Stomach (tissue), 8 donors: ENCODE measurements at regions not wholly inside any gene's neighbourhood (a gene's known extent, or its start where the extent isn't known, plus 50 kb on each side); places are given as distances from the start of the nearest gene placed in this dataset.

Experiments
- DNase-seq, 2 donors: peaks; one replicate each; pipeline versions ENCODE4 v3.0.0 to v3.0.0-alpha.2; 2013 to 2019
- H3K27ac ChIP-seq, 5 donors: fragments of 200-600 bp in 4 of 5; sonication (generic) in 4 of 5; one replicate each; pipeline ENCODE4 v1.5.1; 2013 to 2019; ENCODE audit warnings: mild to moderate bottlenecking in 1 of 5, moderate library complexity in 1 of 5
- H3K27me3 ChIP-seq, 3 donors: fragments of 200-600 bp; sonication (generic); one replicate each; pipeline ENCODE4 v1.5.1; 2017 to 2019; ENCODE audit warnings: mixed run types in 1 of 3
- H3K36me3 ChIP-seq, 4 donors: fragments of 200-600 bp; sonication (generic); 1 replicate in 3 of 4; 2 replicates in 1 of 4; pipeline ENCODE4 v1.5.1; 2016 to 2019
- H3K4me1 ChIP-seq, 4 donors: fragments of 200-600 bp; sonication (generic); one replicate each; pipeline ENCODE4 v1.5.1; 2016 to 2019
- H3K4me3 ChIP-seq, 4 donors: fragments of 200-600 bp; sonication (generic) in 3 of 4; one replicate each; pipeline ENCODE4 v1.5.1; 2016 to 2019; ENCODE audit warnings: mild to moderate bottlenecking in 1 of 4
- H3K9me3 ChIP-seq, 4 donors: fragments of 200-600 bp; sonication (generic); one replicate each; pipeline ENCODE4 v1.5.1; 2016 to 2019
- CTCF ChIP-seq, 7 experiments: fragments of 450-650 bp in 4 of 7; fragments of 200-600 bp in 3 of 7; sonication (generic) in 3 of 7; IDR thresholded peaks; one replicate each; pipeline ENCODE4 v1.5.1; 2016 to 2019; ENCODE audit warnings: antibody characterized with exemption in 7 of 7, control low read depth in 2 of 7, mild to moderate bottlenecking in 1 of 7
- EP300 ChIP-seq: sonication (generic); formaldehyde crosslinking; IDR thresholded peaks from one replicate; pipeline ENCODE4 v1.6.1; 2017; ENCODE audit warnings: antibody characterized with exemption
- POLR2A ChIP-seq, 4 donors: fragments of 450-650 bp; IDR thresholded peaks; one replicate each; pipeline ENCODE4 v1.6.1; 2016; ENCODE audit warnings: antibody characterized with exemption in 4 of 4, control low read depth in 2 of 4, mild to moderate bottlenecking in 1 of 4, moderate library complexity in 1 of 4
- POLR2AphosphoS5 ChIP-seq, 3 donors: sonication (generic); formaldehyde crosslinking; IDR thresholded peaks; one replicate each; pipeline ENCODE4 v1.6.1; 2016; ENCODE audit warnings: antibody characterized with exemption in 3 of 3
- whole genome bisulfite sequencing, 5 donors: extraction: QIAGEN DNeasy Blood & Tissue Kit in 3 of 5; methylation state at CpG; one replicate each; pipeline versions ENCODE4 v1.1.5 to v1.1.7; 2013 to 2018; 5-methylcytosine and 5-hydroxymethylcytosine counted together
- intact Hi-C: fragments of 100-400 bp; cut with DNase I; formaldehyde crosslinking; loops from one replicate; pipeline ENCODE4 v1.15.1; 2023; ENCODE audit warnings: low total_unique reads
- donor health status: healthy with polysubstance abuse.
- donor health status: Bipolar disorder and iron deficiency.
- donor health status: healthy.

GRCh38 chr10:78755877-78756455 lies 312.8 kb upstream of the ZMIZ1 start:
- TF ChIP-seq POLR2AphosphoS5 (IDR thresholded peaks at IDR 0.05), result no peak
- no peak for TF ChIP-seq POLR2A (IDR thresholded peaks at IDR 0.05)
- TF ChIP-seq CTCF (IDR thresholded peaks at IDR 0.05), result no peak
- no peak for TF ChIP-seq EP300
- 67 to 80% (median 71%) methylated on average over 3 of the region's 3 CpGs for WGBS, 5 donors
- Histone ChIP-seq H3K9me3 (no peaks in the 10 kb centered on the region), H3K27me3 (no peaks in the 10 kb centered on the region), H3K4me3 (no peak overlapping the region), H3K27ac (peak overlapping the region in 3 of 5 donors; percentile 54 to 71 (median 67)), H3K4me1 (peaks cover 6 to 25% (median 18%) of the 10 kb centered on the region in 4 donors), H3K36me3 (no peaks in the 10 kb centered on the region)
- no peak for DNase-seq
- intact Hi-C loops, result no loop called here

- Histone ChIP-seq H3K27me3 (no peaks in the 10 kb centered on the region), H3K4me3 (no peak overlapping the region), H3K36me3 (no peaks in the 10 kb centered on the region), H3K4me1 (peaks cover 6 to 25% (median 18%) of the 10 kb centered on the region in 4 donors), H3K27ac (peak overlapping the region in 4 of 5 donors; percentile 5 to 71 (median 60)), H3K9me3 (no peaks in the 10 kb centered on the region)
- intact Hi-C loops, result no loop called here
- TF ChIP-seq POLR2AphosphoS5 (IDR thresholded peaks at IDR 0.05), result peak; percentile 49 to 82 (median 63)
- peak; percentile 12 for TF ChIP-seq EP300
- no peak for TF ChIP-seq POLR2A (IDR thresholded peaks at IDR 0.05)
- no peak for TF ChIP-seq CTCF (IDR thresholded peaks at IDR 0.05)
- DNase-seq, result peak; percentile 41 to 72
- 55 to 67% (median 59%) methylated on average over 17 to 18 of the region's 18 CpGs for WGBS, 5 donors
These were observed 312.0 kb upstream of the ZMIZ1 start for GRCh38 chr10:78756604-78757343.

GRCh38 chr10:78757344-78757925 lies 311.3 kb upstream of the ZMIZ1 start:
- peaks cover 6 to 25% (median 18%) of the 10 kb centered on the region in 4 donors for H3K4me1 ChIP-seq
- no peaks in the 10 kb centered on the region for H3K36me3 ChIP-seq
- no peaks in the 10 kb centered on the region for H3K27me3 ChIP-seq
- intact Hi-C loops, result no loop called here
- no peak overlapping the region for H3K4me3 ChIP-seq
- DNase-seq, result no peak
- TF ChIP-seq POLR2A (IDR thresholded peaks at IDR 0.05) (no peak), POLR2AphosphoS5 (IDR thresholded peaks at IDR 0.05) (peak in 1 of 3 donors; percentile 27), CTCF (IDR thresholded peaks at IDR 0.05) (no peak)
- no peaks in the 10 kb centered on the region for H3K9me3 ChIP-seq
- 78 to 88% (median 80%) methylated on average over 16 of the region's 16 CpGs for WGBS, 5 donors
- peak overlapping the region in 3 of 5 donors; percentile 27 to 71 (median 67) for H3K27ac ChIP-seq

- no peak for DNase-seq
- H3K9me3 ChIP-seq, result no peaks in the 10 kb centered on the region
- H3K27me3 ChIP-seq, result no peaks in the 10 kb centered on the region
- intact Hi-C loops, result no loop called here
- H3K4me3 ChIP-seq, result no peak overlapping the region
- H3K4me1 ChIP-seq, result peaks cover 6 to 26% (median 18%) of the 10 kb centered on the region in 4 donors
- no peak overlapping the region for H3K27ac ChIP-seq
- TF ChIP-seq EP300, result no peak
- no peaks in the 10 kb centered on the region for H3K36me3 ChIP-seq
- WGBS, 5 donors, result 89 to 94% (median 93%) methylated on average over 5 to 6 of the region's 6 CpGs
These were observed 310.6 kb upstream of the ZMIZ1 start for GRCh38 chr10:78758176-78758575.
